Amniotic epithelial cell (primary cell): ENCODE measurements at regions not wholly inside any gene's neighbourhood (a gene's known extent, or its start where the extent isn't known, plus 50 kb on each side); places are given as distances from the start of the nearest gene placed in this dataset.

Source experiments
- DNase-seq: peaks from one replicate; pipeline ENCODE4 v3.0.0-alpha.2; 2010; ENCODE audit warnings: low read depth

- DNase-seq: no peak
These were observed 97.5 kb upstream of the STAC start for GRCh38 chr3:36282766-36283165.

GRCh38 chr3:36295296-36295695 is 85.0 kb upstream of the STAC start:
- peak; percentile 0 for DNase-seq

GRCh38 chr3:36297195-36297594 is 83.1 kb upstream of the STAC start:
- no peak for DNase-seq

- no peak for DNase-seq
These were observed 82.1 kb upstream of the STAC start for GRCh38 chr3:36298188-36298587.

GRCh38 chr3:36302158-36302509 is 78.2 kb upstream of the STAC start:
- DNase-seq: no peak

- DNase-seq: no peak
These were observed 77.7 kb upstream of the STAC start for GRCh38 chr3:36302626-36303025.

GRCh38 chr3:36303286-36303685 is 77.0 kb upstream of the STAC start:
- no peak for DNase-seq

GRCh38 chr3:36305929-36306520 is 74.3 kb upstream of the STAC start:
- DNase-seq: no peak

- no peak for DNase-seq
These were observed 71.2 kb upstream of the STAC start for GRCh38 chr3:36309092-36309491.

GRCh38 chr3:36312351-36312750 is 68.0 kb upstream of the STAC start:
- DNase-seq: no peak

- DNase-seq: no peak
These were observed 62.4 kb upstream of the STAC start for GRCh38 chr3:36317915-36318314.

- no peak for DNase-seq
These were observed 61.6 kb upstream of the STAC start for GRCh38 chr3:36318621-36319200.

GRCh38 chr3:36319680-36320079 is 60.6 kb upstream of the STAC start:
- DNase-seq: no peak
